HepG2 (cell line): ENCODE measurements at regions not wholly inside any gene's neighbourhood (a gene's known extent, or its start where the extent isn't known, plus 50 kb on each side); places are given as distances from the start of the nearest gene placed in this dataset.

Experiments used
- ATAC-seq: fragments of 200-7000 bp; cut with Tn5 transposase; 3 replicates; pipeline ENCODE4 v1.9.1; 2020; ENCODE audit warnings: mild to moderate bottlenecking, moderate library complexity
- BruUV-seq: library from RNA; stranded (reverse); fragments of 400-500 nt; replicated peaks from 2 replicates; lab custom pipeline; 2021; lab: Mats Ljungman, UMichigan
- CTCF ChIA-PET: fragments of 300-600 bp; formaldehyde crosslinking; extraction: SDS; loops from one replicate; lab custom pipeline; 2021; ENCODE audit warnings: low total read pairs, inconsistent platforms, low intra/inter-chr PET ratio; lab: Yijun Ruan, JAX
- POLR2A ChIA-PET: fragments of 350-600 bp; sonication (Branson Sonifier 250); formaldehyde crosslinking; loops from one replicate; lab custom pipeline; 2020; ENCODE audit warnings: antibody characterized with exemption, inconsistent platforms; lab: Yijun Ruan, JAX
- DNase-seq: peaks from one replicate; pipeline ENCODE4 v3.0.0-alpha.2; 2015; ENCODE audit warnings: low spot score
- FAIRE-seq: peaks from 3 replicates; lab custom pipeline; 2011; peaks lifted over from hg19 to GRCh38; lab: Jason Lieb, UNC
- H2AFZ ChIP-seq: one replicate; pipeline ENCODE4 v1.6.1; 2011; ENCODE audit warnings: low read length, inconsistent platforms
- H3K27ac ChIP-seq: fragments of 300-600 bp; 3 replicates; pipeline ENCODE4 v1.8.0; 2011; ENCODE audit warnings: mixed run types, mild to moderate bottlenecking, mixed read lengths, low read length, inconsistent platforms; ENCODE audit not compliant: insufficient read depth; ENCODE audit errors: extremely low read length
- H3K27me3 ChIP-seq, 2 experiments: fragments of 200-600 bp in 1 of 2; 2 replicates in 1 of 2; 3 replicates in 1 of 2; pipeline versions ENCODE4 v1.6.0 to v1.8.0; 2011; ENCODE audit warnings: low read length in 2 of 2, mild to moderate bottlenecking in 2 of 2, moderate library complexity in 2 of 2, inconsistent platforms in 1 of 2; ENCODE audit not compliant: insufficient read depth in 2 of 2, control insufficient read depth in 1 of 2
- H3K36me3 ChIP-seq, 2 experiments: fragments of 200-600 bp in 1 of 2; replicated peaks in 1 of 2; 2 replicates in 1 of 2; 3 replicates in 1 of 2; pipeline versions ENCODE4 v1.5.1 to v1.8.0; 2011; ENCODE audit warnings: low read length in 2 of 2, inconsistent platforms in 1 of 2; ENCODE audit not compliant: insufficient read depth in 2 of 2, control insufficient read depth in 1 of 2
- H3K4me1 ChIP-seq: 2 replicates; pipeline ENCODE4 v1.5.1; 2012; ENCODE audit warnings: low read length, inconsistent platforms; ENCODE audit not compliant: insufficient read depth
- H3K4me2 ChIP-seq: 2 replicates; pipeline ENCODE4 v1.6.0; 2011; ENCODE audit warnings: low read depth, low read length, inconsistent platforms
- H3K4me3 ChIP-seq, 3 experiments: fragments of 200-600 bp in 1 of 3; sonication (generic), shearing (Covaris generic) in 1 of 3; replicated peaks in 1 of 3; 2 replicates each; pipeline ENCODE4 v1.5.1; 2011 to 2016; ENCODE audit warnings: low read length in 3 of 3, inconsistent platforms in 2 of 3, low read depth in 2 of 3, mild to moderate bottlenecking in 2 of 3, control low read depth in 1 of 3, mixed read lengths in 1 of 3; ENCODE audit not compliant: insufficient read depth in 1 of 3
- H3K79me2 ChIP-seq: one replicate; pipeline ENCODE4 v1.6.1; 2011; ENCODE audit warnings: low read length, inconsistent platforms; ENCODE audit not compliant: insufficient read depth
- H3K9ac ChIP-seq: 2 replicates; pipeline ENCODE4 v1.6.0; 2011; ENCODE audit warnings: mild to moderate bottlenecking, low read depth, low read length, inconsistent platforms; ENCODE audit not compliant: insufficient read depth
- H3K9me3 ChIP-seq: 2 replicates; pipeline ENCODE4 v1.5.1; 2012; ENCODE audit warnings: mild to moderate bottlenecking, low read length
- H4K20me1 ChIP-seq: 2 replicates; pipeline ENCODE4 v1.6.0; 2011; ENCODE audit warnings: inconsistent platforms, mild to moderate bottlenecking, low read length, moderate library complexity; ENCODE audit not compliant: insufficient read depth
- ARNT ChIP-seq: fragments of 450-650 bp; IDR thresholded peaks from 2 replicates; pipeline ENCODE4 v1.6.1; 2017
- FOXK1 ChIP-seq: sonication (generic); formaldehyde crosslinking; IDR thresholded peaks from 2 replicates; pipeline ENCODE4 v1.4.0; 2020; ENCODE audit warnings: low read depth, missing genetic modification reagents, borderline replicate concordance
- HIVEP1 ChIP-seq: sonication (generic); formaldehyde crosslinking; IDR thresholded peaks from 2 replicates; pipeline ENCODE4 v1.4.0; 2020; ENCODE audit warnings: mild to moderate bottlenecking, missing genetic modification reagents
- KLF6 ChIP-seq: IDR thresholded peaks from 2 replicates; pipeline ENCODE4 v1.8.0; 2016; ENCODE audit warnings: missing biosample characterization, missing genetic modification reagents
- SRF ChIP-seq: IDR thresholded peaks from 2 replicates; pipeline ENCODE4 v1.6.1; 2011; ENCODE audit warnings: mild to moderate bottlenecking, low read depth, low read length, moderate library complexity
- SSRP1 ChIP-seq: IDR thresholded peaks from 2 replicates; pipeline ENCODE4 v1.6.1; 2016; ENCODE audit warnings: control low read depth
- ZNF263 ChIP-seq: sonication (generic); formaldehyde crosslinking; IDR thresholded peaks from 2 replicates; pipeline ENCODE4 v1.4.0; 2020; ENCODE audit warnings: missing genetic modification reagents
- ZNF496 ChIP-seq: sonication (generic); formaldehyde crosslinking; IDR thresholded peaks from 2 replicates; pipeline ENCODE4 v1.8.1; 2023; ENCODE audit warnings: mild to moderate bottlenecking, moderate library complexity, missing genetic modification reagents; ENCODE audit not compliant: insufficient replicate concordance
- ZNF597 ChIP-seq: sonication (generic); formaldehyde crosslinking; IDR thresholded peaks from 2 replicates; pipeline ENCODE4 v1.5.0; 2020; ENCODE audit warnings: missing genetic modification reagents
- ZNF616 ChIP-seq: sonication (generic); formaldehyde crosslinking; IDR thresholded peaks from 2 replicates; pipeline ENCODE4 v1.5.0; 2020; ENCODE audit warnings: low read depth, mild to moderate bottlenecking, missing genetic modification reagents
- ZNF850 ChIP-seq: sonication (generic); formaldehyde crosslinking; conservative IDR thresholded peaks from 2 replicates; pipeline ENCODE4 v1.9.0; 2021; ENCODE audit warnings: mild to moderate bottlenecking, missing genetic modification reagents
- ZSCAN12 ChIP-seq: sonication (generic); formaldehyde crosslinking; IDR thresholded peaks from 2 replicates; pipeline ENCODE4 v1.9.0; 2021; ENCODE audit warnings: mild to moderate bottlenecking, missing genetic modification reagents
- WGBS: methylation state at CpG from one replicate; pipeline ENCODE4 v1.1.6; 2017; ENCODE audit warnings: low lambda C conversion rate; 5-methylcytosine and 5-hydroxymethylcytosine counted together
- in situ Hi-C: cut with HindIII; loops from 2 replicates; pipeline ENCODE4 v1.10.0; 2017; ENCODE audit warnings: low pct_unique_long_range_greater_than_20kb; ENCODE audit not compliant: extremely low pct_ligation_motif_present
- intact Hi-C: fragments of 100-400 bp; cut with micrococcal nuclease; formaldehyde crosslinking; loops from one replicate; pipeline ENCODE4 v1.10.0; 2022; ENCODE audit not compliant: unreplicated experiment

- ChIA-PET CTCF (no interaction called here), POLR2A (no interaction called here)
- no peak for ATAC-seq
- 0% methylated on average over 1 of the region's 1 CpG for WGBS
- Histone ChIP-seq H3K4me3 (no peak overlapping the region), H3K27me3 (no peaks in the 10 kb centered on the region), H3K79me2 (no peaks in the 10 kb centered on the region), H3K4me2 (no peak overlapping the region), H3K4me1 (no peaks in the 10 kb centered on the region), H3K27ac (no peak overlapping the region), H3K36me3 (no peaks in the 10 kb centered on the region), H3K9ac (no peak overlapping the region), H2AFZ (no peak overlapping the region), H4K20me1 (no peaks in the 10 kb centered on the region), H3K9me3 (no peaks in the 10 kb centered on the region; the same call in 1 of the 2 replicates)
- FAIRE-seq, result no peak
- TF ChIP-seq ZNF597 (no peak), KLF6 (CRISPR knock-in tag) (no peak), ARNT (no peak), FOXK1 (CRISPR knock-in tag) (no peak), SSRP1 (CRISPR knock-in tag) (no peak), SRF (no peak), ZNF496 (CRISPR knock-in tag) (no peak)
- intact Hi-C loops, result no loop called here
- in situ Hi-C loops, result no loop called here
- no peak for DNase-seq
- BruUV-seq, result no TSS peak
Observed at GRCh38 chr1:208895820-208896219, 651.6 kb upstream of the PLXNA2 start.

- Histone ChIP-seq H3K79me2 (no peaks in the 10 kb centered on the region), H4K20me1 (no peaks in the 10 kb centered on the region), H3K27me3 (no peaks in the 10 kb centered on the region), H3K9me3 (peaks cover 7% of the 10 kb centered on the region; the same call in 1 of the 2 replicates), H3K27ac (no peak overlapping the region), H3K9ac (no peak overlapping the region), H3K4me3 (no peak overlapping the region), H3K36me3 (no peaks in the 10 kb centered on the region), H3K4me1 (no peaks in the 10 kb centered on the region), H3K4me2 (no peak overlapping the region), H2AFZ (no peak overlapping the region)
- in situ Hi-C loops, result no loop called here
- ChIA-PET CTCF (no interaction called here), POLR2A (no interaction called here)
- FAIRE-seq (no peak), DNase-seq (no peak), ATAC-seq (no peak)
- intact Hi-C loops, result no loop called here
- BruUV-seq, result no TSS peak
- TF ChIP-seq ZNF850 (CRISPR knock-in tag), result no peak
- no peak for TF ChIP-seq ZSCAN12 (CRISPR knock-in tag)
- no peak for TF ChIP-seq ZNF263
- no peak for TF ChIP-seq HIVEP1 (CRISPR knock-in tag)
- TF ChIP-seq ZNF616 (CRISPR knock-in tag), result no peak
Observed at GRCh38 chr1:208896768-208897167, 652.6 kb upstream of the PLXNA2 start.
